H7 (cell line): ENCODE measurements at regions not wholly inside any gene's neighbourhood (a gene's known extent, or its start where the extent isn't known, plus 50 kb on each side); places are given as distances from the start of the nearest gene placed in this dataset.
A peak's percentile ranks its signal among the peaks of the same experiment; 100 is the strongest.

ENCODE experiments used
- DNase-seq: peaks from one replicate; pipeline ENCODE4 v3.0.0; 2012
- H3K27me3 ChIP-seq: 2 replicates; pipeline ENCODE4 v1.6.0; 2011; ENCODE audit warnings: mild to moderate bottlenecking, low read length; ENCODE audit not compliant: control insufficient read depth, insufficient read depth
- H3K36me3 ChIP-seq: replicated peaks from 2 replicates; pipeline ENCODE4 v1.5.1; 2011; ENCODE audit warnings: low read length; ENCODE audit not compliant: control insufficient read depth, insufficient read depth
- H3K4me3 ChIP-seq: 2 replicates; pipeline ENCODE4 v1.5.1; 2011; ENCODE audit warnings: low read depth, mild to moderate bottlenecking, control low read depth, low read length, moderate library complexity; ENCODE audit not compliant: insufficient read depth

- Histone ChIP-seq H3K27me3 (no peaks in the 10 kb centered on the region), H3K36me3 (no peaks in the 10 kb centered on the region), H3K4me3 (no peak overlapping the region)
- no peak for DNase-seq
Observed at GRCh38 chr9:119959846-119960545, 590.8 kb upstream of the BRINP1 start.

- DNase-seq, result no peak
- Histone ChIP-seq H3K27me3 (no peaks in the 10 kb centered on the region), H3K36me3 (no peaks in the 10 kb centered on the region), H3K4me3 (no peak overlapping the region)
Observed at GRCh38 chr9:119956111-119956510, 586.9 kb upstream of the BRINP1 start.

- Histone ChIP-seq H3K4me3 (no peak overlapping the region), H3K27me3 (no peaks in the 10 kb centered on the region), H3K36me3 (no peaks in the 10 kb centered on the region)
- no peak for DNase-seq
Observed at GRCh38 chr9:119955276-119955675, 586.0 kb upstream of the BRINP1 start.

GRCh38 chr9:119951591-119951990 is 582.4 kb upstream of the BRINP1 start:
- no peak for DNase-seq
- H3K27me3 ChIP-seq, result no peaks in the 10 kb centered on the region
- no peak overlapping the region for H3K4me3 ChIP-seq
- H3K36me3 ChIP-seq, result no peaks in the 10 kb centered on the region

- Histone ChIP-seq H3K36me3 (no peaks in the 10 kb centered on the region), H3K27me3 (no peaks in the 10 kb centered on the region), H3K4me3 (no peak overlapping the region)
- DNase-seq, result no peak
Observed at GRCh38 chr9:119951090-119951489, 581.9 kb upstream of the BRINP1 start.

GRCh38 chr9:119945686-119946085 is 576.5 kb upstream of the BRINP1 start:
- H3K36me3 ChIP-seq, result no peaks in the 10 kb centered on the region
- H3K4me3 ChIP-seq, result no peak overlapping the region
- no peaks in the 10 kb centered on the region for H3K27me3 ChIP-seq
- DNase-seq, result no peak

- Histone ChIP-seq H3K4me3 (no peak overlapping the region), H3K27me3 (no peaks in the 10 kb centered on the region), H3K36me3 (no peaks in the 10 kb centered on the region)
- no peak for DNase-seq
Observed at GRCh38 chr9:119941091-119941490, 571.9 kb upstream of the BRINP1 start.

GRCh38 chr9:119938871-119939270 is 569.6 kb upstream of the BRINP1 start:
- Histone ChIP-seq H3K27me3 (no peaks in the 10 kb centered on the region), H3K4me3 (no peak overlapping the region), H3K36me3 (no peaks in the 10 kb centered on the region)
- DNase-seq, result no peak

GRCh38 chr9:119934497-119934896 is 565.3 kb upstream of the BRINP1 start:
- H3K4me3 ChIP-seq, result no peak overlapping the region
- no peaks in the 10 kb centered on the region for H3K36me3 ChIP-seq
- DNase-seq, result no peak
- H3K27me3 ChIP-seq, result no peaks in the 10 kb centered on the region

GRCh38 chr9:119933191-119933590 is 564.0 kb upstream of the BRINP1 start:
- Histone ChIP-seq H3K27me3 (no peaks in the 10 kb centered on the region), H3K4me3 (no peak overlapping the region), H3K36me3 (no peaks in the 10 kb centered on the region)
- no peak for DNase-seq

- Histone ChIP-seq H3K36me3 (no peaks in the 10 kb centered on the region), H3K4me3 (no peak overlapping the region), H3K27me3 (no peaks in the 10 kb centered on the region)
- DNase-seq, result peak; percentile 9
Observed at GRCh38 chr9:119924736-119925135, 555.5 kb upstream of the BRINP1 start.

GRCh38 chr9:119917175-119917574 is 547.9 kb upstream of the BRINP1 start:
- H3K36me3 ChIP-seq, result no peaks in the 10 kb centered on the region
- no peak overlapping the region for H3K4me3 ChIP-seq
- no peak for DNase-seq
- no peaks in the 10 kb centered on the region for H3K27me3 ChIP-seq

- DNase-seq, result no peak
- H3K27me3 ChIP-seq, result no peaks in the 10 kb centered on the region
- no peak overlapping the region for H3K4me3 ChIP-seq
- no peaks in the 10 kb centered on the region for H3K36me3 ChIP-seq
Observed at GRCh38 chr9:119907056-119907455, 537.8 kb upstream of the BRINP1 start.

- no peaks in the 10 kb centered on the region for H3K27me3 ChIP-seq
Observed at GRCh38 chr9:119905724-119906123, 536.5 kb upstream of the BRINP1 start.

GRCh38 chr9:119903851-119904250 is 534.6 kb upstream of the BRINP1 start:
- DNase-seq, result no peak
- Histone ChIP-seq H3K4me3 (no peak overlapping the region), H3K27me3 (no peaks in the 10 kb centered on the region), H3K36me3 (no peaks in the 10 kb centered on the region)

More at GRCh38 chr9:119905724-119906123, 536.5 kb upstream of the BRINP1 start:
- no peak for DNase-seq
- Histone ChIP-seq H3K4me3 (no peak overlapping the region), H3K36me3 (no peaks in the 10 kb centered on the region)

GRCh38 chr9:119902611-119903010 is 533.4 kb upstream of the BRINP1 start:
- no peaks in the 10 kb centered on the region for H3K27me3 ChIP-seq
- no peaks in the 10 kb centered on the region for H3K36me3 ChIP-seq
- DNase-seq, result no peak
- H3K4me3 ChIP-seq, result no peak overlapping the region
